HEK293 (cell line): ENCODE measurements at regions not wholly inside any gene's neighbourhood (a gene's known extent, or its start where the extent isn't known, plus 50 kb on each side); places are given as distances from the start of the nearest gene placed in this dataset.

Source experiments
- CTCF ChIA-PET: fragments of 350-600 bp; formaldehyde crosslinking; extraction: SDS; loops from one replicate; lab custom pipeline; 2021; ENCODE audit warnings: antibody characterized with exemption; lab: Yijun Ruan, JAX
- POLR2A ChIA-PET: fragments of 300-600 bp; formaldehyde crosslinking; extraction: SDS; loops from one replicate; lab custom pipeline; 2020; ENCODE audit warnings: antibody characterized with exemption, inconsistent platforms; lab: Yijun Ruan, JAX
- H3K27ac ChIP-seq: fragments of 200-500 bp; sonication (Bioruptor generic); 2 replicates; pipeline ENCODE4 v1.5.1; 2014; ENCODE audit warnings: low read depth, low read length, control low read depth, inconsistent platforms; ENCODE audit errors: extremely low read depth
- H3K36me3 ChIP-seq, 2 experiments: fragments of 200-500 bp in 1 of 2; sonication (Bioruptor generic) in 1 of 2; 1 replicate in 1 of 2; 2 replicates in 1 of 2; pipeline ENCODE4 v1.5.1; 2014 to 2017; ENCODE audit warnings: inconsistent platforms in 2 of 2, low read length in 2 of 2; ENCODE audit not compliant: control insufficient read depth in 2 of 2, insufficient read depth in 1 of 2
- H3K4me1 ChIP-seq: fragments of 200-500 bp; sonication (Bioruptor generic); 2 replicates; pipeline ENCODE4 v1.5.1; 2014; ENCODE audit warnings: mild to moderate bottlenecking, low read length, inconsistent platforms; ENCODE audit not compliant: control insufficient read depth, insufficient read depth
- H3K4me3 ChIP-seq: 2 replicates; pipeline ENCODE4 v1.5.1; 2011; ENCODE audit warnings: low read depth, mild to moderate bottlenecking, control low read depth, low read length, moderate library complexity
- H3K9me3 ChIP-seq: fragments of 200-500 bp; sonication (Bioruptor generic); 2 replicates; pipeline ENCODE4 v1.5.1; 2014; ENCODE audit warnings: low read depth, low read length, inconsistent platforms; ENCODE audit not compliant: control insufficient read depth, insufficient read depth
- KLF7 ChIP-seq: fragments of 450-650 bp; formaldehyde crosslinking; IDR thresholded peaks from 2 replicates; pipeline ENCODE4 v1.5.1; 2016; ENCODE audit warnings: missing biosample characterization, missing genetic modification characterization, borderline replicate concordance
- REPIN1 ChIP-seq: fragments of 450-650 bp; formaldehyde crosslinking; IDR thresholded peaks from 2 replicates; pipeline ENCODE4 v1.5.1; 2017; ENCODE audit warnings: missing biosample characterization, missing genetic modification characterization, low read depth
- SETDB1 ChIP-seq: IDR thresholded peaks from one replicate; pipeline ENCODE4 v1.6.1; 2017; ENCODE audit warnings: mild to moderate bottlenecking, low read length, moderate library complexity, mixed read lengths; ENCODE audit not compliant: insufficient read length
- YY1 ChIP-seq: fragments of 450-650 bp; formaldehyde crosslinking; IDR thresholded peaks from 2 replicates; pipeline ENCODE4 v1.5.1; 2018; ENCODE audit warnings: missing biosample characterization, missing genetic modification characterization
- ZNF114 ChIP-seq: fragments of 450-650 bp; formaldehyde crosslinking; IDR thresholded peaks from 2 replicates; pipeline ENCODE4 v1.5.0; 2017; ENCODE audit warnings: missing biosample characterization, missing genetic modification characterization
- ZNF133 ChIP-seq: fragments of 450-650 bp; formaldehyde crosslinking; IDR thresholded peaks from 2 replicates; pipeline ENCODE4 v1.5.1; 2016; ENCODE audit warnings: missing biosample characterization, missing genetic modification characterization
- ZNF248 ChIP-seq: fragments of 450-650 bp; formaldehyde crosslinking; IDR thresholded peaks from 2 replicates; pipeline ENCODE4 v1.5.1; 2017; ENCODE audit warnings: missing biosample characterization, missing genetic modification characterization
- ZNF274 ChIP-seq, 2 experiments: fragments of 200-500 bp in 1 of 2; fragments of 450-650 bp in 1 of 2; sonication (Bioruptor generic) in 1 of 2; formaldehyde crosslinking in 1 of 2; IDR thresholded peaks; 2 replicates each; pipeline versions ENCODE4 v1.5.1 to v1.6.1; 2014 to 2016; ENCODE audit warnings: borderline replicate concordance in 1 of 2, inconsistent platforms in 1 of 2, low read length in 1 of 2, missing biosample characterization in 1 of 2, missing genetic modification characterization in 1 of 2
- ZNF335 ChIP-seq: fragments of 450-650 bp; formaldehyde crosslinking; conservative IDR thresholded peaks from 2 replicates; pipeline ENCODE4 v1.5.1; 2016; ENCODE audit warnings: missing biosample characterization, missing genetic modification characterization
- ZNF394 ChIP-seq: fragments of 450-650 bp; formaldehyde crosslinking; IDR thresholded peaks from 2 replicates; pipeline ENCODE4 v1.5.1; 2016; ENCODE audit warnings: missing biosample characterization, missing genetic modification characterization, mild to moderate bottlenecking, moderate library complexity, borderline replicate concordance
- ZNF426 ChIP-seq: fragments of 450-650 bp; formaldehyde crosslinking; IDR thresholded peaks from 2 replicates; pipeline ENCODE4 v1.5.1; 2017; ENCODE audit warnings: missing biosample characterization, missing genetic modification characterization, mild to moderate bottlenecking, inconsistent platforms, moderate library complexity
- ZNF501 ChIP-seq: fragments of 450-650 bp; formaldehyde crosslinking; IDR thresholded peaks from 2 replicates; pipeline ENCODE4 v1.5.1; 2016; ENCODE audit warnings: missing biosample characterization, missing genetic modification characterization
- ZNF626 ChIP-seq: fragments of 450-650 bp; sonication (Bioruptor Pico); formaldehyde crosslinking; IDR thresholded peaks from 2 replicates; pipeline ENCODE4 v1.5.1; 2018; ENCODE audit warnings: missing biosample characterization, missing genetic modification characterization, inconsistent platforms
- ZNF747 ChIP-seq: fragments of 450-650 bp; formaldehyde crosslinking; IDR thresholded peaks from 2 replicates; pipeline ENCODE4 v1.5.1; 2016; ENCODE audit warnings: missing biosample characterization, missing genetic modification characterization
- ZSCAN23 ChIP-seq: fragments of 450-650 bp; formaldehyde crosslinking; IDR thresholded peaks from 2 replicates; pipeline ENCODE4 v1.5.1; 2016; ENCODE audit warnings: missing biosample characterization, missing genetic modification characterization
- TF ChIP-seq, protein P1 (sequence below): fragments of 450-650 bp; formaldehyde crosslinking; IDR thresholded peaks from 2 replicates; pipeline ENCODE4 v1.5.1; 2016; ENCODE audit warnings: missing biosample characterization, missing genetic modification characterization
- TF ChIP-seq, protein P2 (sequence below): fragments of 450-650 bp; formaldehyde crosslinking; IDR thresholded peaks from 2 replicates; pipeline ENCODE4 v1.5.1; 2016; ENCODE audit warnings: missing biosample characterization, missing genetic modification characterization, borderline replicate concordance
- TF ChIP-seq, protein P3 (sequence below): fragments of 450-650 bp; IDR thresholded peaks from 2 replicates; pipeline ENCODE4 v1.5.1; 2018; ENCODE audit warnings: missing biosample characterization, missing genetic modification characterization
- TF ChIP-seq, protein P4 (sequence below): fragments of 450-650 bp; formaldehyde crosslinking; IDR thresholded peaks from 2 replicates; pipeline ENCODE4 v1.5.1; 2017; ENCODE audit warnings: missing biosample characterization, missing genetic modification characterization
- TF ChIP-seq, protein P5 (sequence below): fragments of 450-650 bp; formaldehyde crosslinking; IDR thresholded peaks from 2 replicates; pipeline ENCODE4 v1.5.1; 2016; ENCODE audit warnings: missing biosample characterization, missing genetic modification characterization

DNA sequence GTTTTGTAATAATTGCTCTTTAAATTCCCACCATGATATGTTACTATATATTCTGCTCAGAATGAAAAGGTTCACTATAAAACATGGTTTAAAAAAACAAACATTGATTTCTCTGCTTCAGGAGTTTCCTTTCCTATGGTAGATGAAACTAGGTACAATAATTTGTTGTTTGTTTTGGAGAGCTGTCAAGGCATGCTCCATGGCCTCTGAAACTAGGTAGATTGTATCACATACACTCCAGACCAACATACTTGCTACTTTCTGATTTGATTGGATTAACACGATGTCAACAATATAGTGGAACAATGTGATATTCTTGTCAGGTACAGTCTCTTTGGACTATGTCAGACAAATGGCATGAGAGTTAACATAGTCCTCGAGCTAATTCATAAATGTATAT lies 452.7 kb upstream of the CDH9 start (continued):
- no peak for TF ChIP-seq KLF7 (tag by site-specific recombination)
- TF ChIP-seq, protein P1, sequence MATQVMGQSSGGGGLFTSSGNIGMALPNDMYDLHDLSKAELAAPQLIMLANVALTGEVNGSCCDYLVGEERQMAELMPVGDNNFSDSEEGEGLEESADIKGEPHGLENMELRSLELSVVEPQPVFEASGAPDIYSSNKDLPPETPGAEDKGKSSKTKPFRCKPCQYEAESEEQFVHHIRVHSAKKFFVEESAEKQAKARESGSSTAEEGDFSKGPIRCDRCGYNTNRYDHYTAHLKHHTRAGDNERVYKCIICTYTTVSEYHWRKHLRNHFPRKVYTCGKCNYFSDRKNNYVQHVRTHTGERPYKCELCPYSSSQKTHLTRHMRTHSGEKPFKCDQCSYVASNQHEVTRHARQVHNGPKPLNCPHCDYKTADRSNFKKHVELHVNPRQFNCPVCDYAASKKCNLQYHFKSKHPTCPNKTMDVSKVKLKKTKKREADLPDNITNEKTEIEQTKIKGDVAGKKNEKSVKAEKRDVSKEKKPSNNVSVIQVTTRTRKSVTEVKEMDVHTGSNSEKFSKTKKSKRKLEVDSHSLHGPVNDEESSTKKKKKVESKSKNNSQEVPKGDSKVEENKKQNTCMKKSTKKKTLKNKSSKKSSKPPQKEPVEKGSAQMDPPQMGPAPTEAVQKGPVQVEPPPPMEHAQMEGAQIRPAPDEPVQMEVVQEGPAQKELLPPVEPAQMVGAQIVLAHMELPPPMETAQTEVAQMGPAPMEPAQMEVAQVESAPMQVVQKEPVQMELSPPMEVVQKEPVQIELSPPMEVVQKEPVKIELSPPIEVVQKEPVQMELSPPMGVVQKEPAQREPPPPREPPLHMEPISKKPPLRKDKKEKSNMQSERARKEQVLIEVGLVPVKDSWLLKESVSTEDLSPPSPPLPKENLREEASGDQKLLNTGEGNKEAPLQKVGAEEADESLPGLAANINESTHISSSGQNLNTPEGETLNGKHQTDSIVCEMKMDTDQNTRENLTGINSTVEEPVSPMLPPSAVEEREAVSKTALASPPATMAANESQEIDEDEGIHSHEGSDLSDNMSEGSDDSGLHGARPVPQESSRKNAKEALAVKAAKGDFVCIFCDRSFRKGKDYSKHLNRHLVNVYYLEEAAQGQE (tag by site-specific recombination): no peak

DNA sequence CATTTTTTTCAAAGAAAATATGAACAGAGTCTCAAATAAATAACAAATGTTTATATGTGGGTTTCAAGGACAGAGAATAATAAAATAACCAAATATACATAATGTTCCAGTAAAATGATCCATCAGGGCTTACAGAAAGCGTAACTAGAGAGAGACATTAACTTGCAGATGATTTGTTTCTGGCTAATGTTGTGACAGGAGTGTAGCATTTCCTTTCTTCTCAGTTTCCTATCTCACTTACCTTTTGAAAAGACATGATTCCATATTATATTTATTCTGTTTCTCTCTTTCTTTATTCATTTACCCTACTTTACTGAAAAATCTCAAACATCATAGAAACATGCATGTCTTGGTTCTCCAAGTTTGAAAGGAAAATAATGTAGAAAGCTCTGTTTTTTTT lies 451.3 kb upstream of the CDH9 start:
- H3K36me3 ChIP-seq: no peaks in the 10 kb centered on the region
- ChIA-PET POLR2A (no interaction called here), CTCF (no interaction called here)
- no peaks in the 10 kb centered on the region for H3K4me1 ChIP-seq
- H3K4me3 ChIP-seq: no peak overlapping the region
- no peak overlapping the region for H3K27ac ChIP-seq
- no peak for TF ChIP-seq ZNF274 (IDR thresholded peaks at IDR 0.05; ENCODE audit: low read length)
- no peak for TF ChIP-seq ZNF274 (tag by site-specific recombination; IDR thresholded peaks at IDR 0.05; ENCODE audit: borderline replicate concordance)
- TF ChIP-seq ZNF394 (tag by site-specific recombination): no peak
- no peak for TF ChIP-seq ZNF248 (tag by site-specific recombination)
- TF ChIP-seq ZNF747: no peak
- no peak for TF ChIP-seq ZNF114 (tag by site-specific recombination)
- TF ChIP-seq REPIN1 (tag by site-specific recombination): no peak
- H3K9me3 ChIP-seq: no peaks in the 10 kb centered on the region

DNA sequence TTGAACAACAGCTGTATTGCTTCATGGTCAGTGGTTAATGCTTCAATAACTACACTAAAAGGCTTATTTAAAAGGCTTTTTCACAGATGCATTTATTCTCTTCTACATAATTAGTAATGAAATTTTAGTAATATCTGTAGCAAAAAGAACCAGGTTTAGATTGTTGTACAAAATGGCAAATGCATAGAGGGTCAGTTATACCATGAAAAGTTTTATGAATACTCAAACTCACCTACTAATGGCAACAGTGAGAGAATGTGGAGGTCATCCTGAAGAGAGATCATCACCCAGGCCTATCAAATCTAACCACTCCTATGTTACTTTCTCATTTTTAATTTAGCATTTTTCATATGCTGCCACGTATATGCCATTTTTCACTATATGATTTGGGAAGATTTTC lies 444.3 kb upstream of the CDH9 start:
- no peaks in the 10 kb centered on the region for H3K4me1 ChIP-seq
- no peaks in the 10 kb centered on the region; the same call in 1 of the 2 replicates for H3K9me3 ChIP-seq
- ChIA-PET POLR2A (no interaction called here), CTCF (no interaction called here)
- no peak overlapping the region for H3K4me3 ChIP-seq
- H3K27ac ChIP-seq: no peak overlapping the region
- peaks cover 0 to 2% of the 10 kb centered on the region in 2 experiments; a peak in 1 of 3 replicates for H3K36me3 ChIP-seq
- no peak for TF ChIP-seq ZNF626
- no peak for TF ChIP-seq ZNF501 (tag by site-specific recombination)
- no peak for TF ChIP-seq SETDB1
- TF ChIP-seq ZNF335 (tag by site-specific recombination): no peak
- TF ChIP-seq YY1 (tag by site-specific recombination): no peak
- TF ChIP-seq, protein P2, sequence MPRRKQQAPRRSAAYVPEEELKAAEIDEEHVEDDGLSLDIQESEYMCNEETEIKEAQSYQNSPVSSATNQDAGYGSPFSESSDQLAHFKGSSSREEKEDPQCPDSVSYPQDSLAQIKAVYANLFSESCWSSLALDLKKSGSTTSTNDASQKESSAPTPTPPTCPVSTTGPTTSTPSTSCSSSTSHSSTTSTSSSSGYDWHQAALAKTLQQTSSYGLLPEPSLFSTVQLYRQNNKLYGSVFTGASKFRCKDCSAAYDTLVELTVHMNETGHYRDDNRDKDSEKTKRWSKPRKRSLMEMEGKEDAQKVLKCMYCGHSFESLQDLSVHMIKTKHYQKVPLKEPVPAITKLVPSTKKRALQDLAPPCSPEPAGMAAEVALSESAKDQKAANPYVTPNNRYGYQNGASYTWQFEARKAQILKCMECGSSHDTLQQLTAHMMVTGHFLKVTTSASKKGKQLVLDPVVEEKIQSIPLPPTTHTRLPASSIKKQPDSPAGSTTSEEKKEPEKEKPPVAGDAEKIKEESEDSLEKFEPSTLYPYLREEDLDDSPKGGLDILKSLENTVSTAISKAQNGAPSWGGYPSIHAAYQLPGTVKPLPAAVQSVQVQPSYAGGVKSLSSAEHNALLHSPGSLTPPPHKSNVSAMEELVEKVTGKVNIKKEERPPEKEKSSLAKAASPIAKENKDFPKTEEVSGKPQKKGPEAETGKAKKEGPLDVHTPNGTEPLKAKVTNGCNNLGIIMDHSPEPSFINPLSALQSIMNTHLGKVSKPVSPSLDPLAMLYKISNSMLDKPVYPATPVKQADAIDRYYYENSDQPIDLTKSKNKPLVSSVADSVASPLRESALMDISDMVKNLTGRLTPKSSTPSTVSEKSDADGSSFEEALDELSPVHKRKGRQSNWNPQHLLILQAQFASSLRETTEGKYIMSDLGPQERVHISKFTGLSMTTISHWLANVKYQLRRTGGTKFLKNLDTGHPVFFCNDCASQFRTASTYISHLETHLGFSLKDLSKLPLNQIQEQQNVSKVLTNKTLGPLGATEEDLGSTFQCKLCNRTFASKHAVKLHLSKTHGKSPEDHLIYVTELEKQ (tag by site-specific recombination): no peak
- TF ChIP-seq ZNF274 (IDR thresholded peaks at IDR 0.05; ENCODE audit: low read length): no peak
- no peak for TF ChIP-seq ZNF274 (tag by site-specific recombination; IDR thresholded peaks at IDR 0.05; ENCODE audit: borderline replicate concordance)
- TF ChIP-seq, protein P3, sequence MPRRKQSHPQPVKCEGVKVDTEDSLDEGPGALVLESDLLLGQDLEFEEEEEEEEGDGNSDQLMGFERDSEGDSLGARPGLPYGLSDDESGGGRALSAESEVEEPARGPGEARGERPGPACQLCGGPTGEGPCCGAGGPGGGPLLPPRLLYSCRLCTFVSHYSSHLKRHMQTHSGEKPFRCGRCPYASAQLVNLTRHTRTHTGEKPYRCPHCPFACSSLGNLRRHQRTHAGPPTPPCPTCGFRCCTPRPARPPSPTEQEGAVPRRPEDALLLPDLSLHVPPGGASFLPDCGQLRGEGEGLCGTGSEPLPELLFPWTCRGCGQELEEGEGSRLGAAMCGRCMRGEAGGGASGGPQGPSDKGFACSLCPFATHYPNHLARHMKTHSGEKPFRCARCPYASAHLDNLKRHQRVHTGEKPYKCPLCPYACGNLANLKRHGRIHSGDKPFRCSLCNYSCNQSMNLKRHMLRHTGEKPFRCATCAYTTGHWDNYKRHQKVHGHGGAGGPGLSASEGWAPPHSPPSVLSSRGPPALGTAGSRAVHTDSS (tag by site-specific recombination): no peak
- no peak for TF ChIP-seq ZSCAN23 (tag by site-specific recombination)
- TF ChIP-seq ZNF133 (tag by site-specific recombination): no peak
- TF ChIP-seq, protein P4, sequence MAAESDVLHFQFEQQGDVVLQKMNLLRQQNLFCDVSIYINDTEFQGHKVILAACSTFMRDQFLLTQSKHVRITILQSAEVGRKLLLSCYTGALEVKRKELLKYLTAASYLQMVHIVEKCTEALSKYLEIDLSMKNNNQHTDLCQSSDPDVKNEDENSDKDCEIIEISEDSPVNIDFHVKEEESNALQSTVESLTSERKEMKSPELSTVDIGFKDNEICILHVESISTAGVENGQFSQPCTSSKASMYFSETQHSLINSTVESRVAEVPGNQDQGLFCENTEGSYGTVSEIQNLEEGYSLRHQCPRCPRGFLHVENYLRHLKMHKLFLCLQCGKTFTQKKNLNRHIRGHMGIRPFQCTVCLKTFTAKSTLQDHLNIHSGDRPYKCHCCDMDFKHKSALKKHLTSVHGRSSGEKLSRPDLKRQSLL: no peak
- TF ChIP-seq, protein P5, sequence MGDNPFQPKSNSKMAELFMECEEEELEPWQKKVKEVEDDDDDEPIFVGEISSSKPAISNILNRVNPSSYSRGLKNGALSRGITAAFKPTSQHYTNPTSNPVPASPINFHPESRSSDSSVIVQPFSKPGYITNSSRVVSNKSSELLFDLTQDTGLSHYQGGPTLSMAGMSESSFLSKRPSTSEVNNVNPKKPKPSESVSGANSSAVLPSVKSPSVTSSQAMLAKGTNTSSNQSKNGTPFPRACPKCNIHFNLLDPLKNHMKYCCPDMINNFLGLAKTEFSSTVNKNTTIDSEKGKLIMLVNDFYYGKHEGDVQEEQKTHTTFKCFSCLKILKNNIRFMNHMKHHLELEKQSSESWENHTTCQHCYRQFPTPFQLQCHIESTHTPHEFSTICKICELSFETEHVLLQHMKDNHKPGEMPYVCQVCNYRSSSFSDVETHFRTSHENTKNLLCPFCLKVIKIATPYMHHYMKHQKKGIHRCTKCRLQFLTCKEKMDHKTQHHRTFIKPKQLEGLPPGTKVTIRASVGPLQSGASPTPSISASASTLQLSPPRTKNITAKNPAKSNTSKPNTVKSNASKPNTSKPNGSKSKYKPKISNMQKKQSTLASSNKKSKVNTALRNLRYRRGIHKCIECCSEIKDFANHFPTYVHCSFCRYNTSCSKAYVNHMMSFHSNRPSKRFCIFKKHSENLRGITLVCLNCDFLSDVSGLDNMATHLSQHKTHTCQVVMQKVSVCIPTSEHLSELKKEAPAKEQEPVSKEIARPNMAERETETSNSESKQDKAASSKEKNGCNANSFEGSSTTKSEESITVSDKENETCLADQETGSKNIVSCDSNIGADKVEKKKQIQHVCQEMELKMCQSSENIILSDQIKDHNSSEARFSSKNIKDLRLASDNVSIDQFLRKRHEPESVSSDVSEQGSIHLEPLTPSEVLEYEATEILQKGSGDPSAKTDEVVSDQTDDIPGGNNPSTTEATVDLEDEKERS (tag by site-specific recombination): no peak
- no peak for TF ChIP-seq ZNF426 (tag by site-specific recombination)
